ENCODE measurements at regions not wholly inside any gene's neighbourhood (a gene's known extent, or its start where the extent isn't known, plus 50 kb on each side); places are given as distances from the start of the nearest gene placed in this dataset.
"Not testable (repeated sequence)": the region's sequence is repeated elsewhere in the genome, so short reads cannot be mapped to it uniquely, and the experiment has no call there.

DNA sequence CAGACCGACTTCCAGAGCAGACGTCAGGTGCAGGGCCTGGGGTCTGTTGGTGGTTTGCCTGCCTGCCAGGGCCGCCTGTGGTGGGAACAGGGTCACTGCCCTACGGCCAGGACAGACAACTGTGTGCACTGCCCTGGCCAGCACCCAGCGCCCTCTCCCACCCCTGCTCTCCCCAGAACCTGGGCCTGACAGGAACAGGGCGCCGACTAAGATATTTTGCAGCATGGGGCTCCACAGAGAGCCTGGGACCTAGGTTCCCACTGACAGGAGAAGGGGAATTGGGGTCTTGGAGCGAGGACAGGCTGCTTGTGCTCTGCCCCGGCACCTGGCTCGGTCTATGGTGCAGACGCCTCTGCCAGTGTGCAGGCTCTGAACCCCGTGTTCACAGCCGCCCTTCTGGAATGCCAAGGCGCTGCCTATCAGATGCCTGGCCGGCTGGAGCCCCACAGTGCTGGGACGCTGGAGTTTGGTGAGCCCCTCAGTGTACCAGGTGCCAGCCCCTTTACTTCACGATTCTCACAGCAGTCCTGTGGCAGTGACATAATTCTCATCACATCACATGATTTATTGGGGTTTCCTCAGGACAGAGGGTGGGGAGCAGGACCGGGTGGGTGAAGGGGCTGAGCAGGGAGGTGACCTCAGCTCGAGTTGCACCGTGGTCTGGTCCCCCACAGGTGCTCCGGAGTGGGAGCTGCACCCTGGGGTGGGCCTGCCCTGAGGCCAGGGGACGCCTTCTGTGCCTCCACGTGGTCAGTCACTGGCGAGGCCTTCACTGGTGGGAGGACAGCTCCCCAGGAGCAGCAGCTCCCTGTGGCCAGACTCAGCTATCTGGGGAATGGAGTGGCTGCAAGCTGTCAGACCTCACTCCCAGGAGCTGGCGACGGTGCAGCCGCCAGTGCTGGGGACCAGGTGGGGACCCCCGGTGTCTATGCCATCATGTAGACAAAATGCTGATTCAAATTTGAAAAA, 113.8 kb upstream of the LRPAP1 start:
- DNase-seq, result no peak

GRCh38 chr4:3644849-3645627, 112.8 kb upstream of the LRPAP1 start:
- DNase-seq, result no peak

GRCh38 chr4:3643518-3644433, 111.6 kb upstream of the LRPAP1 start:
- DNase-seq, result no peak

DNA sequence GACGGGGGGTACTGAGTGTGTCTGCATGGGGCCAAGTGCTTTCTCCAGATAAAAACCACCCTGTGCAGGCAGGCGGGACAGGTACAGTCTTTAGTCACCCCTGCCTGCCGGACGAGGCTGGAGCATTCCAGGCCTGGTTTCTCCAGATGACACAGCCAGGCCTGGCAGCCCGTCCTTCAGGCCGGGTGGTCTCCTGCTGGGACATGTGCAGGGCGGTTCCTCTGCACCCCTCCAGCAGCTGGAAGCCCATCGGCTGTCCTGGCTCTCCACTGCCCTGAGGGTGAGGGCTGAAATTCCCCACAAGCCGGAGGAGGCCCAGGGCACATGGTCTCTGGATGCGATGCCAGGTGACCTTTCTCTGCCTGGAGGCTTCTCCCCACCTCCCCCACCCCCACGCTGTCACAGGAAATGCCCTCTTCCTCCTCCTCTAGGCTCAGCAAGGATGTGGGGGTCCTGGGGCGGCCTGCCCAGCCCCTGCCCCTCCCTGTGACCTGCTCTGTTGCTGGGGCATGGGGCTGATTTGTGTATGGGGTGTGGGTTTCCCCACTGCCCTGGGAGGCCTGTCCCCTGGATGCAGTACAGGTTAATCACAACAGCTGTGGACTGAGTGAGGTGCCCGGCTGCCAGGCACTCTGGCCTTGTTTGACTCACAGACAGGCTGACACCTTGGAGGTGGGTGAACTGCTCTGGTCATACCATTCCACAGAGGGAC, 110.7 kb upstream of the LRPAP1 start:
- no peak for DNase-seq

DNA sequence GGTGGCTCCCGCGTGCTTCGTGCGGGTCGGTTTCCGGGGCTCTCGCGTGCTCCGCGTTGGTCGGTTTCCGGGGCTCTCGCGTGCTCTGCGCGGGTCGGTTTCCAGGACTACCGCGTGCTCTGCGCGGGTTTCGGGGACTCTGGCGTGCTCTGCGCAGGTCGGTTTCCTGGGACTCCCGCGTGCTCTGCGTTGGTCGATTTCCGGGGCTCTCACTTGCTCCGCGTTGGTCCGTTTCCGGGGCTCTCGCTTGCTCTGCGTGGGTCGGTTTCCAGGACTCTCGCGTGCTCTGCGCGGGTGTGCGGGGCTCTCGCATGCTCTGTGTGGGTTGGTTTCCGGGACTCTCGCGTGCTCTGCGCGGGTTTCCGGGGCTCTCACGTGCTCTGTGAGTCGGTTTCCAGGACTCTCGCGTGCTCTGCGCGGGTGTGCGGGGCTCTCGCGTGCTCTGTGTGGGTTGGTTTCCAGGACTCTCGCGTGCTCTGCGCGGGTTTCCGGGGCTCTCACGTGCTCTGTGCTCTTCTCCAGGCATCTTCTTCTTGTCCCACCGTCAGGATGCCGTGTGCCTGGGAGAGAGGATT, 109.9 kb upstream of the LRPAP1 start:
- no peak for DNase-seq

- DNase-seq, result no peak
These were observed 109.3 kb upstream of the LRPAP1 start for GRCh38 chr4:3641501-3641900.

DNA sequence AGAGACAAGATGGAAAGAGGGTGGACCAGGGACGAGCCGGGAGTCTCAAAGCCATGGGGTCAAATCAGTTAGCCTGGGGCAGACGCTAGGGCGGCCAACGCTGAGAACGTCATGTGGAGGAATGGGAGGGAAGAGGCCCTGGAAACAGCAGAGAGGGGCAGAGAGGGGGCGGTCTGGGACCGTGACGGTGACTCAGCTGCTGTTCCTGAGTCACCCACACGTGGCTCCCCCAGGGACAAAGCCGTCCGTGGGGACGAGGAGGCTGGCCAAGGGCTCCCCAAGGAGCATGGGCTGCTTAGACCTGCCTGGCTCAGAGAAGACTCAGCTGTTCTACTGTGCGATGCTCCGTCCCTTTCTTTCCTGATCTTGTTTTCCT, 108.4 kb upstream of the LRPAP1 start:
- DNase-seq, result no peak

- DNase-seq, result no peak
These were observed 107.7 kb upstream of the LRPAP1 start for GRCh38 chr4:3639613-3640586.

GRCh38 chr4:3638080-3638795, 106.0 kb upstream of the LRPAP1 start:
- no peak for DNase-seq

DNA sequence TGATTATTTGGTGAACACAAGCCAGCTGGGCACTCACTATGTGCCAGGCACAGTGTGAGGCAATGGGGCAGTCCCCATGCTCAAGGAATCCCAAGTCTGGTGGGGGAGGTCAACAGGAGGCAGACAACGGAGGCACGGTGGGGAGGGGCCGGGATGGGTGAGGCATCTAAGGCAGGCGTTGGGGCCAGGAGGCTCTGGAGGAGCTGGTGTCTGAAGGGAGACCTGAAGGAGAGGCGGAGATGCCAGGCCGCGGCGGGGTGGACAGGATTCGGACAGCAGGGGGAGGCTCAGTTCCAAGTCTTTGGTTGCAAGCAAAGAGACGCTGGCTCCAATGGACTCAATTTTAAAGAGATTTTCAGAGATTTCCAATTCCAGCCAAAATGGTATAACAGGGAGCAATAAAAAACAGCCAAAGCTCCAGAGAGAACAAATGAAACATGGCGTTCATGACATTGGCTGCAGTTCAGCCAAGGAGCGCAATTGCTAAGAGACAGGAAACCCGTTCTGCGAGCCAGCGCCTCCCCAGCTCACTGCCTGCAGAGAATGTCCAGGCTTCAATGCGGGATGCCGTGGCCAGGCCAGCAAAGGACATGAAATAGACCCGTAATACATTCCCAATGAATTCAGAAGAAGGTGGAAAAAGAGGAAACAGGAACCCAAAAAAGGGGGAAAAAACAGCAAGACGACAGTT, 105.2 kb upstream of the LRPAP1 start:
- no peak for DNase-seq

DNA sequence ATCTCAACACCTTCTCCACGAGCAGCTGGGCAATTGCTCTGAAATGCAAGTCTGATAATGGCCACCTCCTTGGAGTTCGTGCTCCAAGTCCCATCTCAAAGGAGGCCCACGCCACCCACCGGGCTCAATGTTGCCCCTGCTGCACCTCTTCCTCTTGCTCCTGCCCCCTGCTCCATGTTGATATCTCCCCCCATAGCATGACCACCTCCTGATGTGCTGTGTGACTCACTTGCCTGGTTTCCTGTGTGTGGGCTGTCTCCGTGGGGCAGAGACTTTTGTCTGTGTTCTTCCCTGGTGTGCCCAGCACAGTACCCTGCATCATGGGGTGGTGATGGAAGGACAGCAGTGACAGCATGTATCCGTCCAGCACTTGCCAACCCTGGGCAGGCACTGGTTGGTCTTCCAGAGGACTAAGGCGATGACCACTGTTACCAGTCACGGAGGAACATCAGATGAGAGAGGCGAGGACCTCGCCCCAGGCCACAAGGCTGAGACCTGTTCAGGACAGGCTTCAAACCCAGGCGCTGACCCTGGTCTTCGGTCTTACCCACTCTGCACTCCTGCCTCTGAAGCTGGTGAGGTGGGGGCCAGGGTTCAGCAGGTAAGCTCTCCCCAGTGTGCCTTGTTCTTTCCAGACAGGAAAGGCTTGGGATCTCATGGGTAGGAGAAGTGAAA, 104.6 kb upstream of the LRPAP1 start:
- DNase-seq, result no peak

DNA sequence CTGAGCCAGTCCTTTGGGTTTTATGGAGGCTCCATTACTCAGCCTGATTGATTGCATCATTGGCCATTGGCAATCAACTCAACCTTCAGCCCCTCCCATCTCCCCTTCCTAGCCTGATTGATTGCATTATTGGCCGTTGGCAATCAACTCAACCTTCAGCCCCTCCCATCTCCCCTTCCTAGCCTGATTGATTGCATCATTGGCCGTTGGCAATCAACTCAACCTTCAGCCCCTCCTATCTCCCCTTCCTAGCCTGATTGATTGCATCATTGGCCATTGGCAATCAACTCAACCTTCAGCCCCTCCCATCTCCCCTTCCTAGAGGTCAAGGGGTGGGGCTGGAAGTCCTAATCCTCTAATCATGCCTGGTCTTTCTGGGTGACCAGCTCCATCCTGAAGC, 103.8 kb upstream of the LRPAP1 start:
- not testable (repeated sequence) for DNase-seq

DNA sequence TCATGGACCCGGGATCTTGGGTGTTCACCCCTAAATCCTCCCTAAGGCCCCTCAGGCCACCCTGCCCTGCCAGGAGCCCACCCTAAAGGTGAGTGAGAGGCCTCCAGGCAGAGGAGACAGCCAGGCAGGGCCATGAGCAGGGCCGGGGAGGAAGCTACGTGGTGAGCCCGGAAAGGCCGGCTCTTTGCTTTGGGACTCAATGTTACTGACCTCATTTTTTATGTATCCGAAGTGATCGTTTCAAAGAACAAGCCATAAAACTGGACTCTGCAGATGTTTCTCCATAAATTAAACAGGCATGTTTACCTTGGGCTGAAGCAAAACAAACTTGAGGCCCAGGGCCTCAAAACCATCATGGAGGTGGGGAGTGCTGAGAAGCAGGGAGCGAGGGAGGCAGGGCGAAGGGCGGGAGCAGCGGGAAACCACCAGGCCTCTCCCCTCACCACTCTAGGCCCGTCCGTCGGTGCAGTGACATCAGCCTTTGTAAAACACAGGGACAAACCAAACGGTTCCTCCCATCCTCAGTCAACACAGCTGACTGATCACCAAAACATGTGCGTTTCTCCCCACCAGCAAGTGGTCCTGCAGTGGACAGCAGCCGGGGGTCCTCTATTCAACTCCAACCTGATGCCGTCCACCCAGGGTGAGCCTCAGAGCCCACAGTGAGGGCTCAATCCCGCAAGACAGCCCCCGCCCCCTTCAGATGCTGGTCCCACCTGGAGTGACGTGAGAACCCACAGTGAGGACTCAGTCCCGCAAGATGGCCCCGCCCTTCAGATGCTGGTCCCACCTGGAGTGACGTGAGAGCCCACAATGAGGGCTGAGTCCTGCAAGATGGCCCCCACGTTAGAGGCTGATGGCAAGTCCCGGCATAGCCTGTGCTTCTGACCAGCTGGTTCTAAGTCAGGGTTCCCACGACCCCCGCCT, 102.9 kb upstream of the LRPAP1 start:
- no peak for DNase-seq

- no peak for DNase-seq
These were observed 102.1 kb upstream of the LRPAP1 start for GRCh38 chr4:3634281-3634857.

- DNase-seq, result not testable (repeated sequence)
These were observed 101.1 kb upstream of the LRPAP1 start for GRCh38 chr4:3633277-3633676.

DNA sequence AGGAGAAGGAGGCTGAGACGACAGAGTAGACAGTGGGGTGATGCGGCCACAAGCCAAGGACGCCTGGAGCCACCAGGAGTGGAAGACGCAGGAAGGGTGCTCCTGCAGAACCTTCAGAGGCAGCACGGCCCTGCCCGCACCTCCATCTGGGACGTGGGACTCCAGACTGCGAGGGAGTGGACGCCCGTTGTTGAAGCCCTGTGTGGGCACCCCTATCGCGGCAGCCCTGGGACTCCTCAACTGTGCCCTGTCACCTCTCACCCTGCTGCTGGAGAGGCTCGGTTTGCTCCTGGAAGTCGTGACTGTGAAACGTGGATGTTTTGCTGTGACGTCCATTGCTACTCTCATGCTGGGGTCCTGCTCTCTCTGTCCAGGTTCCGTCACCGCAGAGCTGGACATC, 100.6 kb upstream of the LRPAP1 start:
- DNase-seq, result not testable (repeated sequence)
